Smooth muscle cell (in vitro differentiated cells): ENCODE measurements at regions not wholly inside any gene's neighbourhood (a gene's known extent, or its start where the extent isn't known, plus 50 kb on each side); places are given as distances from the start of the nearest gene placed in this dataset.

Experiments used
- DNase-seq: peaks from one replicate; lab custom pipeline; 2025; ENCODE audit not compliant: unreplicated experiment; lab: John Stamatoyannopoulos, UW
- H2AFZ ChIP-seq: fragments of 200-600 bp; sonication (generic); 2 replicates; pipeline ENCODE4 v1.6.0; 2016; ENCODE audit warnings: antibody characterized with exemption, low read depth, mild to moderate bottlenecking
- H3F3A ChIP-seq: fragments of 200-600 bp; sonication (generic); 2 replicates; pipeline ENCODE4 v1.6.0; 2017; ENCODE audit warnings: antibody characterized with exemption, low read depth
- H3K27ac ChIP-seq: fragments of 200-600 bp; sonication (generic); 2 replicates; pipeline ENCODE4 v1.5.1; 2016; ENCODE audit warnings: low read depth, mild to moderate bottlenecking
- H3K27me3 ChIP-seq: fragments of 200-600 bp; sonication (generic); 2 replicates; pipeline ENCODE4 v1.6.1; 2016; ENCODE audit warnings: low read depth, mild to moderate bottlenecking
- H3K36me3 ChIP-seq: fragments of 200-600 bp; sonication (generic); 2 replicates; pipeline ENCODE4 v1.5.1; 2016; ENCODE audit warnings: low read depth
- H3K4me1 ChIP-seq: fragments of 200-600 bp; sonication (generic); 2 replicates; pipeline ENCODE4 v1.5.1; 2016; ENCODE audit warnings: low read depth
- H3K4me2 ChIP-seq: fragments of 200-600 bp; sonication (generic); 2 replicates; pipeline ENCODE4 v1.6.0; 2016; ENCODE audit warnings: mild to moderate bottlenecking
- H3K4me3 ChIP-seq: fragments of 200-600 bp; sonication (generic); 2 replicates; pipeline ENCODE4 v1.5.1; 2016; ENCODE audit warnings: mild to moderate bottlenecking
- H3K79me2 ChIP-seq: fragments of 200-600 bp; sonication (generic); 2 replicates; pipeline ENCODE4 v1.6.0; 2016; ENCODE audit warnings: low read depth, mild to moderate bottlenecking
- H3K9ac ChIP-seq: fragments of 200-600 bp; sonication (generic); 2 replicates; pipeline ENCODE4 v1.6.0; 2016; ENCODE audit warnings: low read depth
- H3K9me3 ChIP-seq: fragments of 200-600 bp; sonication (generic); replicated peaks from 2 replicates; pipeline ENCODE4 v1.5.1; 2016; ENCODE audit warnings: low read depth
- H4K20me1 ChIP-seq: fragments of 200-600 bp; sonication (generic); 2 replicates; pipeline ENCODE4 v1.6.0; 2016; ENCODE audit warnings: low read depth
- WGBS: methylation state at CpG from one replicate; pipeline ENCODE4 v1.1.7; 2016; ENCODE audit warnings: low lambda C conversion rate; 5-methylcytosine and 5-hydroxymethylcytosine counted together
- TF ChIP-seq, protein P1 (sequence below): fragments of 200-600 bp; sonication (generic); IDR thresholded peaks from 2 replicates; pipeline ENCODE4 v1.5.1; 2017; ENCODE audit warnings: borderline replicate concordance, mild to moderate bottlenecking, antibody characterized with exemption; ENCODE audit not compliant: insufficient read depth, poor library complexity, severe bottlenecking

DNA sequence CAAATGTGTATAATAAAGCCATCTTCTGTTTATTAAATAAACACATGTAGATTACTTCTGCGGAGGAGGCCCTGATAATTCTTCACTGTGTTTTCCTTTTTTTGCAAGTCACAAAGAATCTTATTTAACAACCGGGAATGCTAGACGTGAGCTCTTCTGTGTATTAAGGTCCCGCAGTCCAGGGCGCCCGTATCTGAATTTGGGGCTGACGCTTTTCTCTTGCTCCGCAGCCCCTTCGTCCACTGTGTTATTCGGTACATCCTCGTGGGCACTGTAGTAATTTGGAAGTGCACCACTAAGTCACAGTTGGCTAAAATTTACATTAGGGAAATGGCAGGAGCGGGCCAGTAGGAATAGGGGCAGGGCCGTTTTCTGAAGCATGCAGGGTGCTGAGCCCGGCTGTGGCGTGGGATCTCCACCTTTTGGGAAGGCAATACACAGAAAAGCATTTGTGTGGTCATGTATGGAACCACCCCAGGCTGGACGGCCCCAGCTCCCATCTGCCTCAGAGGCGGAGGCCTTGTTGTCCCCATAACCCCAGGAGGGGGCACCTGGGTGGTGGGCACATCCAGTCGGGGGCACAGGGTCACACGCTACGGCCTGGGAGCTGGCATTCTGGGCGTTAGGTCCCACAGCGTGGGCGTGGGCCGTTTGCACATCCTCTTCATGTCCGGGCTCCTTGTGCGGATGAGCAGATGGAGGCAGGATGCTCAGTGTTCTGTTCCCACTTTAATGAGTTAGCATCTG lies 258.7 kb upstream of the IRX4 start:
- DNase-seq = no peak
- no peaks in the 10 kb centered on the region for H3K79me2 ChIP-seq
- no peaks in the 10 kb centered on the region for H3K4me1 ChIP-seq
- no peak overlapping the region for H3K27ac ChIP-seq
- H2AFZ ChIP-seq = no peak overlapping the region
- H3K9ac ChIP-seq = no peak overlapping the region
- no peak overlapping the region for H3K4me2 ChIP-seq
- H3K36me3 ChIP-seq = no peaks in the 10 kb centered on the region
- no peaks in the 10 kb centered on the region for H3F3A ChIP-seq
- H3K27me3 ChIP-seq = no peaks in the 10 kb centered on the region
- TF ChIP-seq, protein P1, sequence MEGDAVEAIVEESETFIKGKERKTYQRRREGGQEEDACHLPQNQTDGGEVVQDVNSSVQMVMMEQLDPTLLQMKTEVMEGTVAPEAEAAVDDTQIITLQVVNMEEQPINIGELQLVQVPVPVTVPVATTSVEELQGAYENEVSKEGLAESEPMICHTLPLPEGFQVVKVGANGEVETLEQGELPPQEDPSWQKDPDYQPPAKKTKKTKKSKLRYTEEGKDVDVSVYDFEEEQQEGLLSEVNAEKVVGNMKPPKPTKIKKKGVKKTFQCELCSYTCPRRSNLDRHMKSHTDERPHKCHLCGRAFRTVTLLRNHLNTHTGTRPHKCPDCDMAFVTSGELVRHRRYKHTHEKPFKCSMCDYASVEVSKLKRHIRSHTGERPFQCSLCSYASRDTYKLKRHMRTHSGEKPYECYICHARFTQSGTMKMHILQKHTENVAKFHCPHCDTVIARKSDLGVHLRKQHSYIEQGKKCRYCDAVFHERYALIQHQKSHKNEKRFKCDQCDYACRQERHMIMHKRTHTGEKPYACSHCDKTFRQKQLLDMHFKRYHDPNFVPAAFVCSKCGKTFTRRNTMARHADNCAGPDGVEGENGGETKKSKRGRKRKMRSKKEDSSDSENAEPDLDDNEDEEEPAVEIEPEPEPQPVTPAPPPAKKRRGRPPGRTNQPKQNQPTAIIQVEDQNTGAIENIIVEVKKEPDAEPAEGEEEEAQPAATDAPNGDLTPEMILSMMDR = no peak
- no peak overlapping the region for H3K4me3 ChIP-seq
- H4K20me1 ChIP-seq = no peaks in the 10 kb centered on the region
- H3K9me3 ChIP-seq = no peaks in the 10 kb centered on the region
- WGBS = 87% methylated on average over 26 of the region's 26 CpGs

DNA sequence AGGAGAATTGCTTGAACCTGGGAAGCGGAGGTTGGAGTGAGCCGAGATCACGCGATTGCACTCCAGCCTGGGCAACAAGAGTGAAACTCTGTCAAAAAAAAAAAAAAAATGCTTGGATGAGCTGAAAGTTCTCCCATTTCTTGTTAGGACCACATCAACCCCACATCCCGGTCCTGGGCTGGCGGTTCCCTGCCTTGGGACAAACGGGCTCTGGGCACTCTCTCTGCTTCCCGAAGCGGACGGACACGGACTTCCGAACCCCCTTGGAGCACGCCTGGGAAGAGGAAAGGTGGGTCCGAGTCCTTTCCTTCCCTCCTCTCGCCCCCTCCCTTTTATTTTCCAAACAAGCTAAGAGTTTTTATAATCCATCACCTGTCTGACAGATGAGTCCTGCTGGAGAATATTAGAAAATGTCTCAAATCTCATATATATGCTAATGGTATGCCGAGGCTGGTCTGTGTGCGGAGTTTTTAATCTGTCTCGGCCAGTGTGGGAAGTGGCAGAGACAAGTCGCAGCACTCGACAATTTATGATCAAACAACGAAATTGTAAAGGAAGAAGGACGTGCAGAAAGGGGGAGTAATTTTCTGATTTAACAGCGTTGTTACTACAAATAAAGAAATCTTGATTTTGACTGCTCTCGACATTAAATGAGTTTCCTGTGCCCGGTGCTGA lies 257.9 kb upstream of the IRX4 start:
- H3K9ac ChIP-seq = no peak overlapping the region
- H3K27me3 ChIP-seq = no peaks in the 10 kb centered on the region
- H3K27ac ChIP-seq = no peak overlapping the region
- H3K4me2 ChIP-seq = no peak overlapping the region
- no peaks in the 10 kb centered on the region for H3K9me3 ChIP-seq
- H3K4me1 ChIP-seq = no peaks in the 10 kb centered on the region
- H3K4me3 ChIP-seq = no peak overlapping the region
- no peaks in the 10 kb centered on the region for H3K36me3 ChIP-seq
- H3K79me2 ChIP-seq = no peaks in the 10 kb centered on the region
- no peak overlapping the region for H2AFZ ChIP-seq
- TF ChIP-seq, protein P1 = no peak
- WGBS = 89% methylated on average over 25 of the region's 25 CpGs
- H3F3A ChIP-seq = no peaks in the 10 kb centered on the region
- no peak for DNase-seq
- H4K20me1 ChIP-seq = no peaks in the 10 kb centered on the region

DNA sequence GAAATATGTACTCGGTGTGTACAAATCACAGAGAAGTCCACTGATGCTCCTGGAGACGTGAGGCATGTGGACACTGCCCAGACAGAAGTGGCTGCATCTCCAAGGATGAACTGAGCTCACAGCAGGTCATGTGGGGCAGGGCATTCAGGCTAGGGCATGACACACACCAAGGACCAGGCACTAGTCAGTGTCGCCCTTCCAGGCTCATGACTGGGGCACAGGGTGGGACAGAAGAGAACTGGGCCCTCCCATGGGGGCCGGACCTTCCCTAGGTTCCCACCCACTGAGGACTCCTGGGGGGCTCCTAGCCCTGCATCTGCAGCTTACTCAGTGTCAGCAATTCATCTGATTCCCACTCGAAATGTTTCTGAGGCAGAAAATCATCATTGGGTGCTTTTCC lies 256.8 kb upstream of the IRX4 start:
- Histone ChIP-seq H3K27me3 (no peaks in the 10 kb centered on the region), H3F3A (no peaks in the 10 kb centered on the region), H3K79me2 (no peaks in the 10 kb centered on the region), H4K20me1 (no peaks in the 10 kb centered on the region), H3K4me3 (no peak overlapping the region), H3K36me3 (no peaks in the 10 kb centered on the region), H3K27ac (no peak overlapping the region), H2AFZ (no peak overlapping the region), H3K4me2 (no peak overlapping the region), H3K9ac (no peak overlapping the region), H3K9me3 (no peaks in the 10 kb centered on the region), H3K4me1 (no peaks in the 10 kb centered on the region)
- TF ChIP-seq, protein P1 = no peak
- 87% methylated on average over 5 of the region's 5 CpGs for WGBS
- DNase-seq = no peak
